ENCODE measurements at regions not wholly inside any gene's neighbourhood (a gene's known extent, or its start where the extent isn't known, plus 50 kb on each side); places are given as distances from the start of the nearest gene placed in this dataset.

- no peak for DNase-seq (ENCODE audit: low read depth)
- no peak overlapping the region for H3K4me3 ChIP-seq (ENCODE audit: low read depth, low read length)
Observed at GRCh38 chr1:38173157-38173831, 126.7 kb upstream of the POU3F1 start.

GRCh38 chr1:38169121-38169520 lies 122.5 kb upstream of the POU3F1 start:
- no peak for TF ChIP-seq CTCF (IDR thresholded peaks at IDR 0.05; ENCODE audit: control insufficient read depth, extremely low read depth, insufficient read depth)
- DNase-seq (ENCODE audit: low read depth) = no peak
- H3K4me3 ChIP-seq (ENCODE audit: low read depth, low read length) = no peak overlapping the region

More at GRCh38 chr1:38173157-38173831, 126.7 kb upstream of the POU3F1 start:
- no peak for TF ChIP-seq CTCF (IDR thresholded peaks at IDR 0.05; ENCODE audit: control insufficient read depth, extremely low read depth, insufficient read depth)

- no peak for DNase-seq (ENCODE audit: low read depth)
- no peak overlapping the region for H3K4me3 ChIP-seq (ENCODE audit: low read depth, low read length)
- no peak for TF ChIP-seq CTCF (IDR thresholded peaks at IDR 0.05; ENCODE audit: control insufficient read depth, extremely low read depth, insufficient read depth)
Observed at GRCh38 chr1:38168365-38168764, 121.8 kb upstream of the POU3F1 start.

- TF ChIP-seq CTCF (IDR thresholded peaks at IDR 0.05; ENCODE audit: control insufficient read depth, extremely low read depth, insufficient read depth) = no peak
- no peak overlapping the region for H3K4me3 ChIP-seq (ENCODE audit: low read depth, low read length)
- DNase-seq (ENCODE audit: low read depth) = no peak
Observed at GRCh38 chr1:38166461-38166860, 119.9 kb upstream of the POU3F1 start.

GRCh38 chr1:38153778-38154470 lies 107.3 kb upstream of the POU3F1 start:
- no peak for TF ChIP-seq CTCF (IDR thresholded peaks at IDR 0.05; ENCODE audit: control insufficient read depth, extremely low read depth, insufficient read depth)
- no peak overlapping the region for H3K4me3 ChIP-seq (ENCODE audit: low read depth, low read length)
- DNase-seq (ENCODE audit: low read depth) = no peak

GRCh38 chr1:38153066-38153777 lies 106.6 kb upstream of the POU3F1 start:
- H3K4me3 ChIP-seq (ENCODE audit: low read depth, low read length) = no peak overlapping the region
- no peak for TF ChIP-seq CTCF (IDR thresholded peaks at IDR 0.05; ENCODE audit: control insufficient read depth, extremely low read depth, insufficient read depth)
- no peak for DNase-seq (ENCODE audit: low read depth)
